IPS-20b (cell line): ENCODE measurements at regions not wholly inside any gene's neighbourhood (a gene's known extent, or its start where the extent isn't known, plus 50 kb on each side); places are given as distances from the start of the nearest gene placed in this dataset.
"Not testable (repeated sequence)": the region's sequence is repeated elsewhere in the genome, so short reads cannot be mapped to it uniquely, and the experiment has no call there.

Experiments
- H3K27ac ChIP-seq: one replicate; pipeline ENCODE4 v1.5.1; 2013; ENCODE audit warnings: low read length
- H3K27me3 ChIP-seq: 2 replicates; pipeline ENCODE4 v1.6.1; 2013; ENCODE audit warnings: mild to moderate bottlenecking, low read length, inconsistent platforms; ENCODE audit not compliant: insufficient read depth
- H3K36me3 ChIP-seq: 2 replicates; pipeline ENCODE4 v1.6.1; 2013; ENCODE audit warnings: low read depth, mild to moderate bottlenecking, inconsistent platforms, low read length, moderate library complexity; ENCODE audit not compliant: insufficient read depth
- H3K4me1 ChIP-seq: 2 replicates; pipeline ENCODE4 v1.6.1; 2013; ENCODE audit warnings: mild to moderate bottlenecking, control low read depth, inconsistent platforms, low read length, moderate library complexity; ENCODE audit not compliant: insufficient read depth
- H3K4me3 ChIP-seq: 2 replicates; pipeline ENCODE4 v1.5.1; 2013; ENCODE audit warnings: mild to moderate bottlenecking, low read length, inconsistent platforms
- H3K9ac ChIP-seq: 2 replicates; pipeline ENCODE4 v1.6.1; 2013; ENCODE audit warnings: low read depth, mild to moderate bottlenecking, inconsistent platforms, low read length, moderate library complexity
- H3K9me3 ChIP-seq: 2 replicates; pipeline ENCODE4 v1.6.1; 2013; ENCODE audit warnings: mild to moderate bottlenecking, low read depth, low read length, inconsistent platforms; ENCODE audit not compliant: insufficient read depth

DNA sequence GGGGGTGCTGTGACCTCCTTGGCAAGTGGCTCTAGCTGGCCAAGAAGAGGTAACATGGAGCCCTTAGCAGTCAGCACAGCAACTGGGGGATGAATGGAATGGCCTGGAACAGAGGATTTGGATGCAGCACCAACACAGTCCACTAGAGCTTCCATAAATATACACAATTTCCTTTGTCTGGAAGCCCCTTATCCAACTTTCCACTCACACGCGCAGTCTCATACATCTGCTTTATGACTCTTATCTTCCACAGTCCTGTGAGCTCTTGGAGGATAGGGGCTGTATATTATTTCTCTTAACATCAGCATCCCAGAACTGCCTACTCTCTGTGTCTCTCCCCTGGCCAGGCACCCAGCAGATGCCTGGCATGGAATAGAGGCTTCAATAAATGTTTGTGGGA lies 235.6 kb upstream of the MAF start:
- H3K9me3 ChIP-seq = no peaks in the 10 kb centered on the region
- H3K4me3 ChIP-seq = no peak overlapping the region
- no peaks in the 10 kb centered on the region for H3K36me3 ChIP-seq
- no peaks in the 10 kb centered on the region for H3K27me3 ChIP-seq
- no peak overlapping the region for H3K27ac ChIP-seq
- H3K4me1 ChIP-seq = no peaks in the 10 kb centered on the region
- no peak overlapping the region for H3K9ac ChIP-seq

DNA sequence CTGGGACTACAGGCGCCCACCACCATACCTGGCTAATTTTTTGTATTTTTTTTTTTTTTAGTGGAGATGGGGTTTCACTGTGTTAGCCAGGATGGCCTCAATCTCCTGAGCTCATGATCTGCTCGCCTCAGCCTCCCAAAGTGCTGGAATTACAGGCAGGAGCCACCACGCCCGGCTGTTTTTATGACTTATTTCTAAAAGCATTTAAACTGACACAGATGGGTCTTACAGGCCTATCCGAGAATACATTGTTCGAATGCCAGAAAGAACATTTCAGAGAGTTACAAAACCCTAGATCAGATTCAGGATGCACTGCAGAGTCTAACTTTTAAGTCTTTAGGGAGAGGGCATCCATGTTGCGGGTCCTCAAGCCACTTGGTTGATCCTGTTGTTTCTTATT lies 234.7 kb upstream of the MAF start:
- H3K36me3 ChIP-seq = no peaks in the 10 kb centered on the region
- no peak overlapping the region for H3K27ac ChIP-seq
- no peak overlapping the region for H3K9ac ChIP-seq
- no peak overlapping the region for H3K4me3 ChIP-seq
- no peaks in the 10 kb centered on the region for H3K4me1 ChIP-seq
- H3K27me3 ChIP-seq = no peaks in the 10 kb centered on the region
- H3K9me3 ChIP-seq = no peaks in the 10 kb centered on the region

DNA sequence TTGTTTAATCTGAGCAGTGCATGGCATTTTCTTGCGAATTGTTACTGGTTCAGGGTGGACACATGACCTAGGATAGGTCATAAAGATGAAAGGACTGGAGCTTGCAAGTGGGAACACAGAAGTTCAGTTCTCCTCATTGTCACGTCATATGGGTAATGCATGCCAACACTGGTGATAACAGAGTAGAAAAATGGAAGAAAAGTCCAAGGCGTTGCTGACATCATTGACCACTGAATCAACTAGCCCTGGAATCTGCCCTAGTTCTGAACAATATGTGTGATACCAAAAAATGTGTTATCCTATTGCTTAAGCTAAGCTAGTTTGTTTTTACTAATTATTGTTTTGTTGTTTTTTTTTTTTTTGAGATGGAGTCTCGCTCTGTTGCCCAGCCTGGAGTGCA lies 234.2 kb upstream of the MAF start:
- Histone ChIP-seq H3K9me3 (no peaks in the 10 kb centered on the region), H3K4me1 (no peaks in the 10 kb centered on the region), H3K27ac (no peak overlapping the region), H3K27me3 (no peaks in the 10 kb centered on the region), H3K36me3 (no peaks in the 10 kb centered on the region), H3K9ac (no peak overlapping the region), H3K4me3 (no peak overlapping the region)

DNA sequence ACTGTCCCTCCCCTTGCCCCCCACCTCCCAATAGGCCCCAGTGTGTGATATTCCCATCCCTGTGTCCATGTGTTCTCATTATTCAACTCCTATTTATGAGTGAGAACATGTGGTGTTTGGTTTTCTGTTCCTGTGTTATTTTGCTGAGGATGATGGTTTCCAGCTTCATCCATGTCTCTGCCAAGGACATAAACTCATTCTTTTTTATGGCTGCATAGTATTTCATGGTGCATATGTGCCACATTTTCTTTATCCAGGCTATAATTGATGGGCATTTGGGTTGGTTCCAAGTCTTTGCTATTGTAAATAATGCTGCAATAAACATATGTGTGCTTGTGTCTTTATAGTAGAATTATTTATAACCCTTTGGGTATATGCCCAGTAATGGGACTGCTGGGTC lies 233.5 kb upstream of the MAF start:
- H3K9me3 ChIP-seq, H3K4me3 ChIP-seq, H3K4me1 ChIP-seq, H3K9ac ChIP-seq, H3K27ac ChIP-seq, H3K36me3 ChIP-seq, H3K27me3 ChIP-seq: not testable (repeated sequence)

DNA sequence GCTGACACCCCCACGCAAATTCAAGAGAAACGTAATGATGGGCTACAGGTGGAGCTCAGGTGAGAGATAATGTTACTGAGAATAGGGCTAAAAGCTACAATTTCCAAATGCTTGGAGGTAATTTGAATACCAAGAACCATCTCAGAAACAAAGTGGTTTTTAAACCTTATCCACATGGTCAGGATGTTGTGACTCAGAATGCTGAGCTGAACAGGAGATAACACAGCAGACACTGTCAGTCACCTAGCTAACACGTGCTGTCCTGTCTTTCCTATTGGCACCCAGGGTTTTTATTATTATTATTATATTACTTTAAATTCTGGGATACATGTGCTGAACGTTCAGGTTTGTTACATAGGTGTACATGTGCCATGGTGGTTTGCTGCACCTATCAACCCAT lies 233.0 kb upstream of the MAF start:
- H3K9me3 ChIP-seq = no peaks in the 10 kb centered on the region
- H3K27me3 ChIP-seq = no peaks in the 10 kb centered on the region
- no peak overlapping the region for H3K4me3 ChIP-seq
- H3K36me3 ChIP-seq = no peaks in the 10 kb centered on the region
- H3K9ac ChIP-seq = no peak overlapping the region
- H3K4me1 ChIP-seq = no peaks in the 10 kb centered on the region
- no peak overlapping the region for H3K27ac ChIP-seq

DNA sequence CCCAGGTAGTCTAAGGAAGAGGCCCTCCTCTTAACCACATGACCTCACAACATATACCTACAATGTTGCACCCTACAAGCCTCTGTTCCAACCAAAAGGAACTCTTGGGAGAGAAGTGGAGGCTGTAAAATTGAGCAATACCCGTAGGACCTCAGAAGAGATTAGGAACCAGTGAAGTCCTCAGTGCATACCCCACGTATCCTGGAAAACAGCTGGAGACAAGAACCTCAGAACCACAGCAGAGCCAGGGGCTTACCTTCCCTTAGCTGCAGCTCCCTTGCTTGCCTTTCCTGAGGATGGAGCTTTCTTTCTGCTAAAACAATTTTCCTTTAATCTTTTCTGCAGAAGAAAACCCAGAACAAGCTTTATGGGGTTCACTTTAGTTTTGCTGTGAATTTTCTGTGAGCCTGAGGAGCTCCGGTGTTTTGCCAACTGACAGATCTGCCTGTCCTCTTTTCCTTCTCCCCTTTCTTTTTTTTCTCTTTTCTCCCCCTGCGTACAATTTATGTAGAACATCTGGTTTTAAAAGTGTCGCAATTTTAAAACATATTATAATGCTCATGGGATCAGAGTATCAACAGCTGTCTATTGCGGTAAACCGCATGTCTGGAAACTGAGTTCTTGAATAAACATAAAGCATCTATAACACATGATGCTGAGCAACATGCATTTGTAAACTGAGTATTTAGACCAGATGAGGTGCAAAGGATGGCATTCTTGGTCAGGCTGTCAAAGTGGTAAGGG lies 226.4 kb upstream of the MAF start:
- H3K4me1 ChIP-seq = no peaks in the 10 kb centered on the region
- H3K9me3 ChIP-seq = no peaks in the 10 kb centered on the region
- no peak overlapping the region for H3K9ac ChIP-seq
- no peaks in the 10 kb centered on the region for H3K27me3 ChIP-seq
- H3K4me3 ChIP-seq = no peak overlapping the region
- H3K27ac ChIP-seq = no peak overlapping the region
- no peaks in the 10 kb centered on the region for H3K36me3 ChIP-seq

DNA sequence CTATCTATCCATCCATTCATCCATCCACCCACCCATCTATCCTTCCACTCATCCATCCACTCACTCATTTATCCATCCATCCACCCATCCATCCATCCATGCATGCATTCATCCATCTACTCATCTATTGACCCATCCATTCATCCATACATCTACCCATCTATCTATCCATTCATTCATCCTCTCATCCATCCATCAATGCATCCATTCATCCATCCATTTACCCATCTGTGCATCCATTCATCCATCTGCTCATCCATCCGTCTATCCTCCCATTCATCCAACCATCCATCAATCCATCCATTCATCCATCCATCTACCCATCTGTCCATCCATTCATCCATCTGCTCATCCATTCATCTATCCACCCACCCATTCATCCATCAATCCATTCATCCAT lies 224.5 kb upstream of the MAF start:
- H3K27me3 ChIP-seq = no peaks in the 10 kb centered on the region
- no peaks in the 10 kb centered on the region for H3K4me1 ChIP-seq
- no peaks in the 10 kb centered on the region for H3K9me3 ChIP-seq
- no peak overlapping the region for H3K27ac ChIP-seq
- no peaks in the 10 kb centered on the region for H3K36me3 ChIP-seq
- H3K9ac ChIP-seq = no peak overlapping the region
- H3K4me3 ChIP-seq = no peak overlapping the region

DNA sequence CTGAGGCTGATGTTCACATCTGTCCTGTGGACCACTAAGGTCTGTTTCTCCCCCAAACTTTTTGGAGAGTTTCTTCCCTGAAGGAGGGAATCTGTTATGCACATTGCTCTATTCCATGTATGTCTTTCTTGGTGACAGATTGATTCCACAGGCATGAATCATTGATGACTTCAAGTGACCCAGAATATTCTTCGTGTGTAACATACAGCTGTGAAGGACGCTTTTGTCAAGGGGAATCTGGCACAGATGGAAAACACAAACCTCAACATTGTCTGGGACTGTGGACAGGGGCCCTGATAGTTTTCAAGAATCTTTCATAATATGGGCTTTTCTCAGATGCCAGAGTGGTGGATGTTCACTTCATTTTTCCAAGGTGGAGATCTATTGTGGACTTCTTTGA lies 223.1 kb upstream of the MAF start:
- no peak overlapping the region for H3K27ac ChIP-seq
- no peaks in the 10 kb centered on the region for H3K4me1 ChIP-seq
- H3K9ac ChIP-seq = no peak overlapping the region
- H3K36me3 ChIP-seq = no peaks in the 10 kb centered on the region
- no peak overlapping the region for H3K4me3 ChIP-seq
- H3K27me3 ChIP-seq = no peaks in the 10 kb centered on the region
- no peaks in the 10 kb centered on the region for H3K9me3 ChIP-seq

DNA sequence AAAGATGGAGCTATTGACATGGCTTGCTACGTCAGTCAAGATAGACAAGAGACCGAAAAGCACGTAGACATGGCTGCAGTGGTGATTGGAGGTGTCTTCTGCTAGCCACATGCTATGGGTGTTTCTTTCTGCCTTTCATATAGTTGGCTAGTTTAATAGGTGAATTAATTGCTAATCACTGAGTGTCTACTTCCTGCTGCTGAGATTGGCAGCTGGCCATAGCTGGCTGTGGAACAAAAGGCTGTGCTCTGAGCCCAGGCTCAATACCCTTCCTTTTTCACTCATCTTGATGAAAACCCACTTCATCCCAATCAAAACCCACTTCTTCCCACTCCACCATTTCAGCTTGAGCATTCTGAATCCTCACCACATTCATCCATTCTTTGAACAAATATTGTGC lies 221.4 kb upstream of the MAF start:
- Histone ChIP-seq H3K4me1 (no peaks in the 10 kb centered on the region), H3K27me3 (no peaks in the 10 kb centered on the region), H3K36me3 (no peaks in the 10 kb centered on the region), H3K9me3 (no peaks in the 10 kb centered on the region), H3K27ac (no peak overlapping the region), H3K9ac (no peak overlapping the region), H3K4me3 (no peak overlapping the region)

DNA sequence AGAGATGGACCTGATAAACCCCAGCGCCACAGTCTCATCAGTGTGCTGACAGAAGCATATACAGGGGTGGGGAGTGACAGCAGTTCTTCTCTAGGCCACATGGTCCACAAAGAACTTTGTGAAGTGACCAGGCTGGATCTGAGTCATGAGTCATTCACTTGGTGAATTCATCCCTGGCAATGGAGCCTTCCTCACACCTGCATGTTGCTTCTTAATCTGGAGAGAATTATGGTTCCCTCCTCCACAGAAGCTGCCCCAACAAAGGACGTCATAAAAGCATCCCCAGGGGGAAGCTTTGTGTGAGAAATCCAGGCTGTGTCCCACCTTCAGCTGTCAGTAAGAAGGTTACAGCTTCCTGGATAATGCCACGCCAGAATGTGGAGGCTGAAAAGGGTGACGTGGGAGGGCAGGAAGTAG lies 215.6 kb upstream of the MAF start:
- H3K27ac ChIP-seq = no peak overlapping the region

DNA sequence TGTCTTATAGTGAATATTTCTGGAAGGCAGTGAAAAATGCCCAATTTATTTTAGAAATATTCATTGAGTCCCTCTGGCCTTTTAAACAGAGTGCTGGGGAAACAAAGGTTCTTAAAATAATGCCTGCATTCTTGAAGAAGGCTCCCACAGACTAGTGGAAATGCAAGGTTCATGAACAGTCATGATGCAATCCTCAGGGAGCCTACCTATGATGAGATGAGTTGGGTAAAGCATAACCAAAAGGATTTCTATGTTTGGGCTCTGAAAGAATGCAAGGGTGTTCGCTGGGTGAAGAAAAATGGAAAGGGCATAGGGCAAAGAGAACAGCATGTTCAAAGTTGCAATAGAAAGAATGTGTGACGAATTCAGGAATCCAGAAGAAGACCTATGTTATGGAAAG lies 214.5 kb upstream of the MAF start:
- Histone ChIP-seq H3K9me3 (no peaks in the 10 kb centered on the region), H3K9ac (no peak overlapping the region), H3K27me3 (no peaks in the 10 kb centered on the region), H3K4me3 (no peak overlapping the region), H3K4me1 (peaks cover 9% of the 10 kb centered on the region; the same call in 1 of the 2 replicates), H3K36me3 (no peaks in the 10 kb centered on the region), H3K27ac (no peak overlapping the region)

More for the DNA sequence above, 215.6 kb upstream of the MAF start:
- Histone ChIP-seq H3K9me3 (no peaks in the 10 kb centered on the region), H3K9ac (no peak overlapping the region), H3K4me3 (no peak overlapping the region), H3K4me1 (no peaks in the 10 kb centered on the region), H3K36me3 (no peaks in the 10 kb centered on the region), H3K27me3 (no peaks in the 10 kb centered on the region)

DNA sequence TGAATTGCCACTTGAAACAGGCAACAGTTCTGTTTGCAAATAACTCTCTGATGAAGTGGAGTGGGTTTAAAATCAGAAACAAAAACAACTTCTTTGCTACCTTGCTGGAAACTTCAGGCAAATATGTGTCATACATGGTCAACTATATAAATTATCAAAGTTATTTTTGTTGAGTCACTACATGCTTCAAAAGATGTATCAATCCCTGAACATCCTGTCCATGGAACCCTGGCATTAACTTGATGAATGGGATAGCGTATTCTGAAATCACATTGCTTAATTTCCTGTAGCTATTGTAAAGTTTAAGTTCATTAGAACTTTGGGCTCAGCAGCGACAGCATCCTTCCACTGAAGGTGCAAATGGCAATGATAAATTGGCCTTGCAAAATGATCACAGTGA lies 213.6 kb upstream of the MAF start:
- no peak overlapping the region for H3K4me3 ChIP-seq
- H3K4me1 ChIP-seq = peaks cover 9% of the 10 kb centered on the region; the same call in 1 of the 2 replicates
- H3K9me3 ChIP-seq = peaks cover under 1% of the 10 kb centered on the region; the same call in 1 of the 2 replicates
- H3K27ac ChIP-seq = no peak overlapping the region
- H3K9ac ChIP-seq = no peak overlapping the region
- H3K36me3 ChIP-seq = no peaks in the 10 kb centered on the region
- no peaks in the 10 kb centered on the region for H3K27me3 ChIP-seq
